Psoas muscle (tissue), 7 donors: ENCODE measurements at regions not wholly inside any gene's neighbourhood (a gene's known extent, or its start where the extent isn't known, plus 50 kb on each side); places are given as distances from the start of the nearest gene placed in this dataset.

Source experiments
- ATAC-seq, 4 donors: fragments of 200-7000 bp; cut with Tn5 transposase; one replicate each; pipeline ENCODE4 v1.9.1; 2020; ENCODE audit warnings: moderate library complexity in 3 of 4, mild to moderate bottlenecking in 2 of 4
- DNase-seq, 2 donors: peaks; one replicate each; pipeline ENCODE4 v3.0.0-alpha.2; 2020
- H3K27ac ChIP-seq: fragments of 200-600 bp; one replicate; pipeline ENCODE4 v1.8.0; 2022
- H3K27me3 ChIP-seq, 3 donors: fragments of 200-600 bp in 1 of 3; one replicate each; pipeline versions ENCODE4 v1.6.1 to v1.8.0; 2013 to 2022; ENCODE audit warnings: low read length in 2 of 3, mild to moderate bottlenecking in 2 of 3, moderate library complexity in 1 of 3; ENCODE audit not compliant: insufficient read depth in 3 of 3
- H3K36me3 ChIP-seq, 2 donors: fragments of 200-600 bp in 1 of 2; one replicate each; pipeline versions ENCODE4 v1.6.1 to v1.8.0; 2013 to 2022; ENCODE audit warnings: low read depth in 1 of 2, mild to moderate bottlenecking in 1 of 2, moderate library complexity in 1 of 2; ENCODE audit not compliant: insufficient read depth in 1 of 2
- H3K4me1 ChIP-seq: fragments of 200-600 bp; one replicate; pipeline ENCODE4 v1.8.0; 2022
- H3K4me3 ChIP-seq: fragments of 200-600 bp; one replicate; pipeline ENCODE4 v1.8.0; 2022; ENCODE audit warnings: mild to moderate bottlenecking
- H3K9me3 ChIP-seq: fragments of 200-600 bp; one replicate; pipeline ENCODE4 v1.8.0; 2022
- CTCF ChIP-seq: fragments of 200-600 bp; IDR thresholded peaks from one replicate; pipeline ENCODE4 v1.8.0; 2022; ENCODE audit warnings: antibody characterized with exemption
- WGBS, 3 donors: extraction: QIAGEN DNeasy Blood & Tissue Kit; methylation state at CpG; one replicate each; pipeline versions ENCODE4 v1.1.6 to v1.1.7; 2013; 5-methylcytosine and 5-hydroxymethylcytosine counted together
- intact Hi-C, 2 donors: fragments of 100-400 bp; cut with DNase I; formaldehyde crosslinking; loops; one replicate each; pipeline versions ENCODE4 v1.11.0 to v1.14.2; 2022
- donor health status: healthy with polysubstance abuse.
- donor health status: DM: no; HTN: no; CAD: no; lungs with moderate emphysema.
- donor health status: Bipolar disorder and iron deficiency.
- donor health status: healthy.
- donor health status: DM: yes; HTN: yes; CAD: no.
- donor health status: DM: no; HTN: no; CAD: no.
- donor health status: DM: yes; HTN: yes; CAD: no.

- Histone ChIP-seq H3K4me1 (no peaks in the 10 kb centered on the region), H3K4me3 (no peak overlapping the region), H3K27ac (no peak overlapping the region), H3K9me3 (no peaks in the 10 kb centered on the region), H3K27me3 (no peaks in the 10 kb centered on the region), H3K36me3 (no peaks in the 10 kb centered on the region)
- intact Hi-C loops = no loop called here
- WGBS, 3 donors = 67 to 73% (median 68%) methylated on average over 15 of the region's 15 CpGs
- no peak for DNase-seq
- no peak for TF ChIP-seq CTCF
- no peak for ATAC-seq
Observed at GRCh38 chr14:76271041-76271755, 104.7 kb upstream of the ESRRB start.

- no peak overlapping the region for H3K27ac ChIP-seq
- ATAC-seq (no peak), DNase-seq (no peak)
- TF ChIP-seq CTCF = no peak
- no peaks in the 10 kb centered on the region for H3K27me3 ChIP-seq
- no peaks in the 10 kb centered on the region for H3K9me3 ChIP-seq
- intact Hi-C loops = no loop called here
- no peaks in the 10 kb centered on the region for H3K4me1 ChIP-seq
- no peak overlapping the region for H3K4me3 ChIP-seq
- H3K36me3 ChIP-seq = no peaks in the 10 kb centered on the region
Observed at GRCh38 chr14:76272349-76272748, 103.6 kb upstream of the ESRRB start.

- no peak overlapping the region for H3K27ac ChIP-seq
- H3K9me3 ChIP-seq = no peaks in the 10 kb centered on the region
- intact Hi-C loops = no loop called here
- H3K27me3 ChIP-seq = no peaks in the 10 kb centered on the region
- DNase-seq (no peak), ATAC-seq (no peak)
- H3K4me3 ChIP-seq = no peak overlapping the region
- H3K36me3 ChIP-seq = no peaks in the 10 kb centered on the region
- no peak for TF ChIP-seq CTCF
- no peaks in the 10 kb centered on the region for H3K4me1 ChIP-seq
Observed at GRCh38 chr14:76272774-76273173, 103.2 kb upstream of the ESRRB start.

- intact Hi-C loops = no loop called here
- Histone ChIP-seq H3K4me3 (no peak overlapping the region), H3K27me3 (no peaks in the 10 kb centered on the region), H3K4me1 (no peaks in the 10 kb centered on the region), H3K36me3 (no peaks in the 10 kb centered on the region), H3K9me3 (no peaks in the 10 kb centered on the region), H3K27ac (no peak overlapping the region)
- 65 to 85% (median 81%) methylated on average over 2 of the region's 2 CpGs for WGBS, 3 donors
- DNase-seq = no peak
- TF ChIP-seq CTCF = no peak
- ATAC-seq = no peak
Observed at GRCh38 chr14:76273346-76273745, 102.6 kb upstream of the ESRRB start.

- H3K4me3 ChIP-seq = no peak overlapping the region
- 76 to 87% (median 86%) methylated on average over 3 of the region's 3 CpGs for whole genome bisulfite sequencing, 3 donors
Observed at GRCh38 chr14:76274324-76274723, 101.6 kb upstream of the ESRRB start.

More at GRCh38 chr14:76274324-76274723, 101.6 kb upstream of the ESRRB start:
- intact Hi-C loops = no loop called here
- Histone ChIP-seq H3K36me3 (no peaks in the 10 kb centered on the region), H3K4me1 (no peaks in the 10 kb centered on the region), H3K9me3 (no peaks in the 10 kb centered on the region), H3K27me3 (no peaks in the 10 kb centered on the region), H3K27ac (no peak overlapping the region)
- ATAC-seq (no peak), DNase-seq (no peak)
- no peak for TF ChIP-seq CTCF
